HG02973 (cell line): ENCODE measurements at regions not wholly inside any gene's neighbourhood (a gene's known extent, or its start where the extent isn't known, plus 50 kb on each side); places are given as distances from the start of the nearest gene placed in this dataset.
A peak's percentile ranks its signal among the peaks of the same experiment; 100 is the strongest.

ENCODE experiments used
- ATAC-seq: cut with Tn5 transposase; IDR thresholded peaks from one replicate; pipeline ENCODE4 v1.9.1; 2021; ENCODE audit warnings: moderate library complexity; ENCODE audit not compliant: unreplicated experiment

DNA sequence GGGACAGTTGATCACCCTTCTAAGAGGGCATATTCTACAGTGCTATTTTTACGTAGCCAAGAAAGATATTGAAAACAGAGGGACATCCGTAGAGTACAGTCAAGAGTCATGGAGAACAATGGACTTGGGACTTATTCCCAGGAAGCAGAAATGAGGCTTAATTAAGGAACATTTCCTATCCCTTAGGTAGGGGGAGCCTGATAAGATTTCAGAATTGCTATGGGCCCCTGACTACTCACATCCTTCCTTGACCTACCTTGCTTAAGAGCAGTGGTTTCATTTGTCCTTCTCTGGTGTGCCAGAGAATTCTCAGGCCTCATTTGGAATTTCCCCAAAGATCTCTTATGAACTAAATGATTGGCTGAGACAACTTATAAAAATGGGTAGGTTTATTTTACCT, 189.5 kb upstream of the DTNBP1 start:
- no peak for ATAC-seq

- no peak for ATAC-seq
Measured at GRCh38 chr6:15849395-15849794, 186.6 kb upstream of the DTNBP1 start.

- no peak for ATAC-seq
Measured at GRCh38 chr6:15845492-15845891, 182.7 kb upstream of the DTNBP1 start.

DNA sequence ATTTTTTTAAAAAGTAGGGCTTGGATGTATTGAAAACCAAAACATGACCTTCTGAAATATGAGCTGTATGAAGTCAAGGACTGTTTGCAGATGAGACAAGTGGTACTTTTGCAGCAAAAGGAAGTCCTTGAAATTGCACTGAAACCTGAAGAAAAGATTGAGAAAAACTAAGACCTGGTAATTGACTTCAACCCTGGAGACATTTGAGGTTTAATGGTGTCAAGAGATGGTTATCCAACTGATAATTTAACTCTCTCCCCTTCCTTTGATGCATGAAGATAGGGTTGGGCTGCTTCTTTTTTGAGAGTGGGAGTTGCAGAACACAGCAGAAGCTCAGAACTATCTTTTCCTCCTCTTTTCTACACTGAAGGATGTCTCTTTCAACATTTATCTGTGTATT, 180.9 kb upstream of the DTNBP1 start:
- ATAC-seq = no peak

DNA sequence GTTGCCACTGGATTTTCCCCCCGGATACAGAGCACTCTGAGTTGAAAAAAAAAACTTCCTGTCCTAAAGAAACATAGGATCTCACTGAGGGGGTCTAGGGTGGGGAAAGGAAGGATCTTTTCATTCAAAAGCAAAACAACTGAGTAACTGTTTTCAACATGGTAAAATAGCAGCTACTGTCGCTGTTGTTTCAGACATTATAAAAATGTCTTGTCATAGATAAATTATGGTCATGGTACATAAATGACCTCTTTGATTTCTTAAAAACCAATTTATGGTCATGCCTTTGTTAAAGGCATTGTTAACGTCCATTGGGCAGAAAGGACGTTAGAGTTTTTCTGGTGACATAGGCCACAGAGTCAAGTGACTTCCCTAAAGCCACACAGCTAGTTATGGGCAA, 180.4 kb upstream of the DTNBP1 start:
- ATAC-seq = no peak

GRCh38 chr6:15842727-15843117, 179.9 kb upstream of the DTNBP1 start:
- ATAC-seq = no peak

GRCh38 chr6:15841937-15842726, 179.3 kb upstream of the DTNBP1 start:
- ATAC-seq = no peak

GRCh38 chr6:15839969-15840541, 177.2 kb upstream of the DTNBP1 start:
- ATAC-seq = no peak

DNA sequence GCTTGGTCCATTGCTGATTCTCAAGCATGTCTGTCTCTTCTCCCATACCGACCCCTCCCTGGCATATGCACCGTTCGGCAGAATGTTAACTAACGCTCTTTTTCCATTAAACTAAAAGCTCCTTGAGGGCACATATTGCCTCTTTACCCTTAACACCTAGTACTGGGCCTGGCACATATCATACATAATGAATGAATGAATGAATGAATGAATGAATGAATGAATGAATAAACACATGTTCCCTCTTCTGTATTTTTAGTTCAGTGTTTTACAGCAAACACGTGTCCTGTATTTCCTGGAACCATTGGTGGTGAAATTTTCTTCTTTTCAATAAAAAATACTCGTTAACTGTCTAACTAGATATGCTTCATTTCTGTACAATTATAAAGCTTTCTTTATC, 174.4 kb upstream of the DTNBP1 start:
- ATAC-seq = no peak

DNA sequence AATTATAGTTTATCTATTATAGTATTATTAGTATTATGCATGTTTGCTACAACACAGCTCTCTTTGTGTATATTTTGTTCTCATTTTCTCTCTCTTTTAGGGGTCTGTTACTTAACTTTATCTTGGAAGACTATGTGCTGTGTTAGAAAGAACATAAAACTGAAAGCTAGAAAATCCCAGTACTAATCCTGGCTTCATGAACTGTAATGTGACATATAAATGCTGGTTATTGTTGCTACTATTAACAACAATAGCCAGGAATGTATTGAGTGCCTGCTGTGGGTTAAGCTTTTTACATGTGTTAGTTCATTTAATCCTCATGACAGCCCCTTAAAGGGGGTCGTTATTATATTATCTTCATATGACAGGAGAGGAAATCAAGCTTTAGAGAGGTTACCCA, 170.0 kb upstream of the DTNBP1 start:
- no peak for ATAC-seq

GRCh38 chr6:15829156-15829555, 166.3 kb upstream of the DTNBP1 start:
- no peak for ATAC-seq

- ATAC-seq = no peak
Measured at GRCh38 chr6:15827496-15828255, 164.8 kb upstream of the DTNBP1 start.

GRCh38 chr6:15826814-15827318, 164.0 kb upstream of the DTNBP1 start:
- ATAC-seq = no peak

GRCh38 chr6:15825332-15825930, 162.6 kb upstream of the DTNBP1 start:
- no peak for ATAC-seq

DNA sequence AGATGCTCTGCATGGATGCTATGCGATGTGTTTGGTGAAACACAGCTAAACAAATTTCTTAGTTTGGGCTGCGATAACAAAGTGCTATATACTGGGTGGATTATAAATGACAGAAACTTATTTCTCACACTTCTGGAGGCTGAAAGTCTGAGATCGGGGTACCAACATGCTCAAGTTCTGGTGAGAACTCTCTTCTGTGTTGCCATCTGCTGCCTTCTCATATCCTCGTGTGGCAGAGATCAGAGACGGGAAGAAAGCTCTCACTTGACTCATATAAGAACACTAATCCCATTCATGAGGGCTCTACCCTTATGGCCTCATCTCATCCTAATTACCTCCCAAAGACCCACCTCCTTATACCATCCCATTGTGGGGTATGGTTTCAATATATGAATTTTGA, 162.0 kb upstream of the DTNBP1 start:
- ATAC-seq = no peak

- peak; percentile 67 for ATAC-seq
Measured at GRCh38 chr6:15823838-15824414, 161.1 kb upstream of the DTNBP1 start.

- ATAC-seq = no peak
Measured at GRCh38 chr6:15822835-15823234, 160.0 kb upstream of the DTNBP1 start.

- ATAC-seq = no peak
Measured at GRCh38 chr6:15819841-15820240, 157.0 kb upstream of the DTNBP1 start.

- no peak for ATAC-seq
Measured at GRCh38 chr6:15819226-15819625, 156.4 kb upstream of the DTNBP1 start.

DNA sequence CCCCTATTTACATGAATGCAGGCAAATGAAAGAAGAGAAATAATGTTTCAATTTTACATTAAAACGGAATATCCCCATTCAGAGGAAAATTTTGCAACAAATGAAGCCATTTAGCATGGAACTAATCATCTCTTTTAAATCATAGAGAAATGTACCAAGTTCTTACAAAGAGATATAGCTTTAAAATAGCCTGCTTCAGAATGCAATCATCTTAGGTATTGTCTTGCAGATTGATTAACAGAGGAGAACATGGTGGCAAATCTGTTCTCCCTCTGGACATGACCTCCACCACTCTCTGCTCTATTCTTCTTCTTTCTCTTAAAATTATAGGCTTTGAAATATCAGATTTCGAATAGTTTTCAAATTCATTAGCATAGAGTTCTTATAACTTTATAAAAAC, 155.7 kb upstream of the DTNBP1 start:
- ATAC-seq = no peak

GRCh38 chr6:15818044-15818443, 155.2 kb upstream of the DTNBP1 start:
- ATAC-seq = no peak
